ENCODE measurements at regions not wholly inside any gene's neighbourhood (a gene's known extent, or its start where the extent isn't known, plus 50 kb on each side); places are given as distances from the start of the nearest gene placed in this dataset.

- TF ChIP-seq EP300 (IDR thresholded peaks at IDR 0.05; ENCODE audit: borderline replicate concordance in 1 of 2, control insufficient read depth in 1 of 2, low read depth in 2 of 2, low read length in 2 of 2), result no peak
- no peak for TF ChIP-seq ZBTB4 (CRISPR knock-in tag; IDR thresholded peaks at IDR 0.05)
Observed at GRCh38 chr13:64488731-64489130, 2741.4 kb downstream of the PCDH9 start.
